Astrocyte of the spinal cord (primary cell): ENCODE measurements at regions not wholly inside any gene's neighbourhood (a gene's known extent, or its start where the extent isn't known, plus 50 kb on each side); places are given as distances from the start of the nearest gene placed in this dataset.

Experiments
- DNase-seq: peaks from one replicate; pipeline ENCODE4 v3.0.0; 2011; ENCODE audit warnings: low read depth, low spot score
- H3K4me3 ChIP-seq: 2 replicates; pipeline ENCODE4 v1.5.1; 2011; ENCODE audit warnings: low read depth, mild to moderate bottlenecking, low read length, moderate library complexity
- in situ Hi-C: cut with HindIII; loops from 2 replicates; pipeline ENCODE4 v1.10.0; 2017; ENCODE audit warnings: low sequenced_read_pairs
- TF ChIP-seq, protein P1 (sequence below): IDR thresholded peaks from 2 replicates; pipeline ENCODE4 v1.5.1; 2012; ENCODE audit warnings: low read depth, mild to moderate bottlenecking, low read length, inconsistent platforms

DNA sequence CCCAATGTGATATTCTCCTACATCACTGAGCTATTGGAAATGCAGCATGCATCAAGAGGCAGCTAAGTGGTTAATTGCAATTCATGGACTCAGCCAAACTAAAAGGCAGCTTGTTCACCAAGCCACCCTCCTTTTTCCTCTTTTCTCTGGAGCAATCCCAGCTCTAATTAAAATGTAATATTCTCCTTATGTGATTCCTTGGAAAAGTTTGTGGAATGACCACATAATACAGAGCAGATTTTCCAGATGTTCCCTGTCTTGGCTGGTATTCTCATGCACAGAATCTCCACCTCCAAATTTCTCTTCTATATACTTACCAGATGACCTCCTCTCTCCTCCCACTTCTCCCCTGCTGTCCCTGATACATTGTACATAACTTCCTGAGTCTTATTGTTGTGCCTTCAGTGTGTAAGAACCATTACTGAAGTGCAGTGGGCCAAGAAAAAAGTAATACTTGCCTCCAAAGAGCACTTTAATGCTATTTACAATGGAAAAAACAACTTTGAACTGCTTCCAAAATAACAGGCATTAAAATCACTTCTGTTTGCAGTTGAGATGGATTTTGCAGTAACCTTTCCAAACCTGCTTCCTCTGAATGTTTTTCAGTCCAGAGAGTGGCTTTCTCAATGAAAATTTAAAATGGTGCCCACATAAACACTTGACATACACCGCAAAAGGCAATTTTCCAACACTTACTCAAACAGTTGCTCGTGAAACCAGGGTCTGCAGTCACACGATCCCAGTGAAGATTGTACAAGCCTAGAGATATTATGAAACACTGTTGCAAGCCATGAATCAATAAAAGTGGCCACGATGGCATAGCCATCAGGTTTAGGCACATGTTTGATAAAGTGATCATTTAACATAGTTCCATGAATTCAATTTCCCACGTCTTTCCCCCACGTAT, 258.0 kb downstream of the MTX2 start:
- no peak overlapping the region for H3K4me3 ChIP-seq
- in situ Hi-C loops: no loop called here
- DNase-seq: no peak
- TF ChIP-seq, protein P1, sequence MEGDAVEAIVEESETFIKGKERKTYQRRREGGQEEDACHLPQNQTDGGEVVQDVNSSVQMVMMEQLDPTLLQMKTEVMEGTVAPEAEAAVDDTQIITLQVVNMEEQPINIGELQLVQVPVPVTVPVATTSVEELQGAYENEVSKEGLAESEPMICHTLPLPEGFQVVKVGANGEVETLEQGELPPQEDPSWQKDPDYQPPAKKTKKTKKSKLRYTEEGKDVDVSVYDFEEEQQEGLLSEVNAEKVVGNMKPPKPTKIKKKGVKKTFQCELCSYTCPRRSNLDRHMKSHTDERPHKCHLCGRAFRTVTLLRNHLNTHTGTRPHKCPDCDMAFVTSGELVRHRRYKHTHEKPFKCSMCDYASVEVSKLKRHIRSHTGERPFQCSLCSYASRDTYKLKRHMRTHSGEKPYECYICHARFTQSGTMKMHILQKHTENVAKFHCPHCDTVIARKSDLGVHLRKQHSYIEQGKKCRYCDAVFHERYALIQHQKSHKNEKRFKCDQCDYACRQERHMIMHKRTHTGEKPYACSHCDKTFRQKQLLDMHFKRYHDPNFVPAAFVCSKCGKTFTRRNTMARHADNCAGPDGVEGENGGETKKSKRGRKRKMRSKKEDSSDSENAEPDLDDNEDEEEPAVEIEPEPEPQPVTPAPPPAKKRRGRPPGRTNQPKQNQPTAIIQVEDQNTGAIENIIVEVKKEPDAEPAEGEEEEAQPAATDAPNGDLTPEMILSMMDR: no peak

DNA sequence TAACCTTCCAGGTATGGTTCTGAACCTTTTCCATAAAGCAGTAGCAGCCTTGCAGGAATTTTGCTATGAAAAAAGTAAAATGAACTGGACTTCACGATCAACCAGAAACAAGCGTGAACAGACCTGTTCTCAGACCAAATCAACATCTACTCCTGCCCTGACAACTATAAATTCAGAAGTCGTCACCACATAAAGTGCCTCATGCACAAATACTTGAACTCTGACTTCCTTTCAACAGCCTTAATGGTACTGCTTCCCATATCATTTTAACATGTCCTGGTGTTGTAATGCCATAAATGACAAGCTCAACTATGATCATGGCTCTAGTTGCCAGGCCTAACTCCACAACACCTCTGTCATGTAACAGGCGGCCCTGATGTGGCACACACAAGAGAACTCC, 262.4 kb downstream of the MTX2 start:
- DNase-seq: no peak
- H3K4me3 ChIP-seq: no peak overlapping the region
- in situ Hi-C loops: no loop called here
- TF ChIP-seq, protein P1: no peak

DNA sequence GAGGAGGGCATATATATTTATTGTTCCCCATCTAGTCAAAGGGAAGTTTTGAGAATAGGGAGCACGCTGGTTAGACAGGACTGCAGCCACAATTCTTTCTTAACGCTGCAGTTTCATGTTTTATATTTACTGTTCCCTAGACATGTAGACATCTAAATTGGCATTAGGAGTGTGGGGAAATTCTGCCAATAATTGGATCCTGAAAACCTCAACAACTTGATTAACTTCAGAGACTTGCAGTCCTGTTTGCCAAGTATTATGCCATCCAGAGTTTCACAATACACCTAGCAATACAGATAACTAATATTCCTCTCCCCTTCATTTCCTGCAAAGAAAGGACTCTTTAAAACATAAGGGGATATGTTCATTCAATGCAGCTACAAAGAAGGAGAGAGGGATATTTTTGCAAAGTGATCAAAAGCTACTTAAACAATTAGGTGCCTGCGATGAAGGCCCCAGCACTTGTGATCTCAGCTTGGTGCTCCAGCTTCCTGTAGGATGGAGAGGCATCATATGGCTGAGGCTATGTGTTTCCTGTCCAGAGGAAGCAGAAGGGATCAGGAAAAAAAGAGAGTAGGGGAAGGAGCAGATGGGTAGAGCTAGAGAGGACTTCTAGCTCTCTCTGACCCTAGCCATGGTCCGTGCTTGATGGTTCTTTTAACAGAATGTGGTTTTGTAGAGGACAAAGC, 264.4 kb downstream of the MTX2 start:
- in situ Hi-C loops: no loop called here
- DNase-seq: no peak
- TF ChIP-seq, protein P1: no peak
- H3K4me3 ChIP-seq: no peak overlapping the region

DNA sequence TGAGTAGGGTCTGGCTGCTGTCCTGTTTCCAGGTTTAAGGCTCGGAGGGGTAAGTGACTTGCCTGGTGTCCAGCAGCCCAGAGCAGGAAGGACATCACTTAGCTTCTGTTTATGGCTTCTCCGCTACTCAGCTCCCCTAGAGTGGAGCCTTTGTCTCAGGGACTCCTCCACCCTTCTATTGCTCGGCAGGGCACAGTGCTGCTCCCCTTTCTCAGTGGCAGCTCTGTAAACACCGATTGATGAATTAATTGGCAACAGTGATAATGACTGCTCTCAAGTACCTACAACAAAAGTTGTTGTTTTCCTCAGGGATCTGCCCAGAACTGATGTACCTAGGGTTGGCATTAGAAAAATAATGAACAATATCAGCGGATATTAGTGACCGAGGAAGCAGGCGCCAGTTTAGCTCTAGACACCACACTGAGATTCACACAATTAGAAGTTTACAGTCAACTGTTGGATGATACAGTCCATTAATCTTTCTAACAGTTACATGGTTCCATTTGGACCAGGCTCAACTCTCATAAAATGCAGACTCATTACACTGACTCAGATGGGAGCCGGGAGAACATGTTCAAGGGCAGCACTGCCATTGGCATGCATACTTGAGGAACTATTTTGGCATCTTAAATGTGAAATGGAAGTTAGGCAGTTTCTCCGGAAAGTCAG, 265.7 kb downstream of the MTX2 start:
- TF ChIP-seq, protein P1: no peak
- no peak overlapping the region for H3K4me3 ChIP-seq
- peak; percentile 61 for DNase-seq
- in situ Hi-C loops: no loop called here

DNA sequence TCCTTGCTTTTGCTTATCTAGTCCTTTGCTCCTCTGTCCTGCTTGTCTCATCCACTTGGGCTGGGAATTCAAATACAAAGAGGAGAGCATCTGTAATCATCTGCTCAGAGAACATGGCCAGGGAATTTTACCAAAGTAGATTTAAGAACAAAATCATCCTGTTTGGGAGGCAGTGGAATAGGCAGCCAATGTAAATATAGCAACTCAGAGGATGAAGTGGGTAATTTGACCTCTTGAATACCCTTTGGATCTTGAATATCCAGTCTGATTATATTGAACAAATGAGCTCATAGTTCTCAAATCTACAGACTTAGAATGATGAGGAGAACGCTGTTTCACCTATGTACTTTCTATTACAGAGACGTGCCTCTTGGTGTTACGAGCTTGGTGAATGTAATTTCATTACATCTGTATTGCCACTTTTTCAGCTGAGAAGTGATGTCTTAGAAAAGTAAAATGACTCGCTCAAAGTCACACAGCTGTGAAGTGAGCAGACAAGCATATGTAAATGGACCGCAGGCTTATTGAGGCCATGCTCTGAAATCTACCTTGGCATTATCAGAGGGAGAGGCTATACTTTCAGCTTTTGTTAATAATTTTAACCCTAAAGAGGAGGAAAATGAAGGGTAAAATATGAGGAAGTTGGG, 266.3 kb downstream of the MTX2 start:
- TF ChIP-seq, protein P1: no peak
- peak; percentile 46 for DNase-seq
- no peak overlapping the region for H3K4me3 ChIP-seq
- in situ Hi-C loops: no loop called here

DNA sequence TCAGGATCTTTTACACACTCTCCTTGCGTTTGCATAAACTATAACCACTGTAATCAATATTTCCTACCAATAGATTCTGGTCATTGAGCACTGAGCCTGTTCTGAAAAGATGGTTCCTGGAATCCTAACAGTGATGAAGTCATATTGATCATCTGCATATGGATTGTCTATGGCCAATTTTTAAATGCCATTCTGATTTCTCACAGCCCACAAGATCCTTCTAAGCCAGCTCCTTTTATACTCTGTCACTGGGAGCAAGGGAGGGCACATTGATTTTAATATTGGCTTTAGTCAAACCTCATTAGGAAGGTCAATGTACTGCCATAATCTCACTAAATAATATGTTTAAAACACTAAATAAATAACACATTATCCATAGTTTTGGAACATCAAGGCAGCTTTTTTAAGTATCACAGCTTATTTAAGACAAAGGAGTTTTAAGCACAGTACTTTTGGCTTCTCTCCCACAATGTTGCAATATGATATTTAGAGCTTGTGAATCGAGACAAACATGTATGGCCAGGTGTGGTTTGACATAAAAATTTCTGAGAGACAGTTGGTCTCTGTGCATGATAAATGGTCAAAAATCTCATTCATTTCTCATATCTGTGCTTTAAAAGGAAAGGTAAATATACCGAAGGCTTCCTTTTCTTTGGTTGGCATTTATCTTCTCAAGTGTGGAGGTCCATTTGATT, 267.3 kb downstream of the MTX2 start:
- in situ Hi-C loops: no loop called here
- no peak for DNase-seq
- TF ChIP-seq, protein P1: no peak
- H3K4me3 ChIP-seq: no peak overlapping the region
